Right lobe of liver (tissue), 6 donors: ENCODE measurements at regions not wholly inside any gene's neighbourhood (a gene's known extent, or its start where the extent isn't known, plus 50 kb on each side); places are given as distances from the start of the nearest gene placed in this dataset.

Source experiments
- ATAC-seq, 4 donors: fragments of 200-7000 bp; cut with Tn5 transposase; one replicate each; pipeline ENCODE4 v1.9.1; 2020; ENCODE audit warnings: mild to moderate bottlenecking in 4 of 4, moderate library complexity in 4 of 4
- DNase-seq, 3 donors: peaks; one replicate each; pipeline ENCODE4 v3.0.0-alpha.2; 2020
- H3K27ac ChIP-seq, 3 donors: fragments of 200-600 bp; one replicate each; pipeline ENCODE4 v1.8.0; 2022
- H3K27me3 ChIP-seq, 2 donors: fragments of 200-600 bp; one replicate each; pipeline ENCODE4 v1.8.0; 2022
- H3K36me3 ChIP-seq, 4 donors: fragments of 200-600 bp; sonication (generic) in 1 of 4; one replicate each; pipeline versions ENCODE4 v1.5.1 to v1.8.0; 2017 to 2022; ENCODE audit warnings: control low read depth in 1 of 4
- H3K4me1 ChIP-seq, 4 donors: fragments of 200-600 bp; sonication (generic) in 1 of 4; one replicate each; pipeline versions ENCODE4 v1.5.1 to v1.8.0; 2017 to 2022; ENCODE audit warnings: control low read depth in 1 of 4
- H3K4me3 ChIP-seq, 3 donors: fragments of 200-600 bp; one replicate each; pipeline ENCODE4 v1.8.0; 2022
- H3K9me3 ChIP-seq, 4 donors: fragments of 200-600 bp; sonication (generic) in 1 of 4; one replicate each; pipeline versions ENCODE4 v1.5.1 to v1.8.0; 2017 to 2022; ENCODE audit warnings: control low read depth in 1 of 4
- POLR2A ChIP-seq: fragments of 450-650 bp; IDR thresholded peaks from one replicate; pipeline ENCODE4 v1.6.1; 2017; ENCODE audit warnings: antibody characterized with exemption, mild to moderate bottlenecking
- WGBS: methylation state at CpG from one replicate; pipeline ENCODE4 v1.1.6; 2018; ENCODE audit warnings: low coverage, low lambda C conversion rate; ENCODE audit not compliant: insufficient coverage; ENCODE audit errors: missing lambda C conversion rate; 5-methylcytosine and 5-hydroxymethylcytosine counted together
- intact Hi-C, 2 donors: fragments of 100-400 bp; cut with DNase I; formaldehyde crosslinking; loops; one replicate each; pipeline versions ENCODE4 v1.11.2 to v1.14.1; 2022
- TF ChIP-seq, protein P1 (sequence below), 4 donors: fragments of 200-600 bp in 3 of 4; fragments of 450-650 bp in 1 of 4; IDR thresholded peaks; one replicate each; pipeline versions ENCODE4 v1.5.1 to v1.8.0; 2016 to 2022; ENCODE audit warnings: antibody characterized with exemption in 4 of 4, mild to moderate bottlenecking in 2 of 4
- donor health status: DM: no; HTN: yes; CAD: no.
- donor health status: DM: no; HTN: no; CAD: no.
- donor health status: DM: no; HTN: no; CAD: no.
- donor health status: DM: no; HTN: yes; CAD: no.
- donor health status: DM: no; HTN: yes; CAD: no.

DNA sequence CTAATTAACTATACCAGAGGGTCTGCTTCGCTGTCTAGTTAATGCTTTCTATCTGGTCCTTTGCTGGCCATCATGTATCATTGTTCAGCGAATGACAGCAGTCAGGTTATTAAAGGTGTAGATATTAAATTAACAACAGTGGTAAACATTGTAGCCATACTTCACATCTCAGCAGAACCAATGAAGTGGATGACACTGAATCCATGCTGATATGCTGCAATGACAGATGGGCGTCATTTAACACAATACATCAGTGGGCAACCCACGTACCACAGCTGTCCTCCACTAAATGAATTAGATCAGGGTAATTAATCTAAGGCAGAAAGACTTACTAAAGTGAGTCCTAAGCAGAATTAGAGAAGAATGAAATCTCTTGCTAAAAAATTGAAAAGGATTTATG lies 767.2 kb downstream of the NXPH1 start:
- H3K36me3 ChIP-seq: no peaks in the 10 kb centered on the region
- peaks cover 0 to 5% of the 10 kb centered on the region in 2 donors for H3K27me3 ChIP-seq
- no peak for DNase-seq
- H3K4me1 ChIP-seq: no peaks in the 10 kb centered on the region
- H3K27ac ChIP-seq: no peak overlapping the region
- no peak overlapping the region for H3K4me3 ChIP-seq
- WGBS: 63% methylated on average over 4 of the region's 4 CpGs
- intact Hi-C loops: no loop called here
- no peaks in the 10 kb centered on the region for H3K9me3 ChIP-seq
- TF ChIP-seq POLR2A: no peak
- TF ChIP-seq, protein P1, sequence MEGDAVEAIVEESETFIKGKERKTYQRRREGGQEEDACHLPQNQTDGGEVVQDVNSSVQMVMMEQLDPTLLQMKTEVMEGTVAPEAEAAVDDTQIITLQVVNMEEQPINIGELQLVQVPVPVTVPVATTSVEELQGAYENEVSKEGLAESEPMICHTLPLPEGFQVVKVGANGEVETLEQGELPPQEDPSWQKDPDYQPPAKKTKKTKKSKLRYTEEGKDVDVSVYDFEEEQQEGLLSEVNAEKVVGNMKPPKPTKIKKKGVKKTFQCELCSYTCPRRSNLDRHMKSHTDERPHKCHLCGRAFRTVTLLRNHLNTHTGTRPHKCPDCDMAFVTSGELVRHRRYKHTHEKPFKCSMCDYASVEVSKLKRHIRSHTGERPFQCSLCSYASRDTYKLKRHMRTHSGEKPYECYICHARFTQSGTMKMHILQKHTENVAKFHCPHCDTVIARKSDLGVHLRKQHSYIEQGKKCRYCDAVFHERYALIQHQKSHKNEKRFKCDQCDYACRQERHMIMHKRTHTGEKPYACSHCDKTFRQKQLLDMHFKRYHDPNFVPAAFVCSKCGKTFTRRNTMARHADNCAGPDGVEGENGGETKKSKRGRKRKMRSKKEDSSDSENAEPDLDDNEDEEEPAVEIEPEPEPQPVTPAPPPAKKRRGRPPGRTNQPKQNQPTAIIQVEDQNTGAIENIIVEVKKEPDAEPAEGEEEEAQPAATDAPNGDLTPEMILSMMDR (IDR thresholded peaks at IDR 0.05): no peak
- no peak for ATAC-seq

DNA sequence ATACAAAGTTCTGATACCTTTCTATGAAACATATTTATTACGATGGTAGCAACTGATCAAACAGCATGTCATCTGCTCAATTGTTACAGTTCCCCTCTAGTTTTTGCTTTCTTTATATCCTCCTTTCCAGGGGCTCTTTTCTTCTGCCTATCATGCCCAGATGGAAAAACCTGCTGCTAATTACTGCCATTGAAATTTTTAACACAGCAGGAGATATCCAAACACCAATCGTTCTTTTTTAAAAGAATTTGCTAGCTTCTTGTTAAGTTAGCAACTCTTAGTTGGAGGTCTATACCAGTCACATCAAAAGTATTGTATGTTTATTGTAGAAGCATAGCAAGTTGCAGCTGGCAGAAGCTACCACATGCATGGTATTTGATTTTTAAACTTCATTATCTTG lies 768.5 kb downstream of the NXPH1 start:
- intact Hi-C loops: no loop called here
- peaks cover 0 to 5% of the 10 kb centered on the region in 2 donors for H3K27me3 ChIP-seq
- no peaks in the 10 kb centered on the region for H3K4me1 ChIP-seq
- no peaks in the 10 kb centered on the region for H3K36me3 ChIP-seq
- H3K27ac ChIP-seq: no peak overlapping the region
- H3K4me3 ChIP-seq: no peak overlapping the region
- TF ChIP-seq, protein P1 (IDR thresholded peaks at IDR 0.05): no peak
- no peak for TF ChIP-seq POLR2A
- no peak for ATAC-seq
- 36% methylated on average over 2 of the region's 2 CpGs for WGBS
- no peak for DNase-seq
- no peaks in the 10 kb centered on the region for H3K9me3 ChIP-seq

DNA sequence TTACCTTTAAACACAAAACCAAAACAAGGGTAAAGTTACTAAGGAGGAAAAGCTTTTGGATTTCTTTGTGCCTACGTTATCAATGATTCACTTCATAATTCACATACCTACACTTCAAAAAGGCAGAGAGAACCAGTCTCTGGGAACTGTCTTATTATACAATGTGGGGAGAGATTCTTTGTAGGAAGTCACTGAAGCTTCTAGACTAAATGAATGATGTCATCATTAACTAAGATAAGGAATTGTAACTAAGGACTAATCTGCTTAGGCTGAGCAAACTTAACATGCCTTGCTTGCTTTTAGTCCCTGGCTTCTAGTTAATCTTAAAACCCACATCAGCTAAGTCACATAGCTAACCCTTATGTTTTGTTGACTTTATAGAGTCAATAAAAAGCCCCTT lies 771.2 kb downstream of the NXPH1 start:
- Histone ChIP-seq H3K4me1 (no peaks in the 10 kb centered on the region), H3K9me3 (no peaks in the 10 kb centered on the region), H3K27me3 (peaks cover 0 to 8% of the 10 kb centered on the region in 2 donors), H3K36me3 (no peaks in the 10 kb centered on the region), H3K4me3 (no peak overlapping the region), H3K27ac (no peak overlapping the region)
- no peak for DNase-seq
- 19% methylated on average over 1 of the region's 1 CpG for WGBS
- no peak for TF ChIP-seq POLR2A
- TF ChIP-seq, protein P1 (IDR thresholded peaks at IDR 0.05): no peak
- intact Hi-C loops: no loop called here
- no peak for ATAC-seq

DNA sequence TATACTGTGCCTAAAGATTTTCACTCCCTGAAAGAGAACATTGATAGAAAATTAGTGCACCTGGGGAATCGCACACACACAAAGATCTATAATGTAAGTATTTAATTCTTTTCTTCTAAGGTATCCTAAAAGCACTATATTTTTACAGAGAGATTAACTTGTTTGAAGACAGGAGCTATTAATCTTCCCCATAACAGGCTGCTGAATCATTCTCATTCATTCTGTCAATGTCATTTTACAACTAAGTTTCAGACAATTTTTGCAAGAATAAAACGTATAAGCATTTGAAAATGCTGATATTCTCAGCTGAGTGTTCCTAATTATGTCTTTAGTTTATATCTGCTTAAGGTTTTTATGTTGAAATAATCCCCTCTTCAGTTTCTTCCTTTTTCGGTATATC lies 776.7 kb downstream of the NXPH1 start:
- no peaks in the 10 kb centered on the region for H3K9me3 ChIP-seq
- DNase-seq (no peak), ATAC-seq (no peak)
- H3K4me1 ChIP-seq: no peaks in the 10 kb centered on the region
- H3K27ac ChIP-seq: no peak overlapping the region
- peaks cover 0 to 3% of the 10 kb centered on the region in 2 donors for H3K27me3 ChIP-seq
- no peak for TF ChIP-seq POLR2A
- TF ChIP-seq, protein P1 (IDR thresholded peaks at IDR 0.05): no peak
- intact Hi-C loops: no loop called here
- WGBS: 58% methylated on average over 3 of the region's 3 CpGs
- H3K36me3 ChIP-seq: no peaks in the 10 kb centered on the region
- no peak overlapping the region for H3K4me3 ChIP-seq

DNA sequence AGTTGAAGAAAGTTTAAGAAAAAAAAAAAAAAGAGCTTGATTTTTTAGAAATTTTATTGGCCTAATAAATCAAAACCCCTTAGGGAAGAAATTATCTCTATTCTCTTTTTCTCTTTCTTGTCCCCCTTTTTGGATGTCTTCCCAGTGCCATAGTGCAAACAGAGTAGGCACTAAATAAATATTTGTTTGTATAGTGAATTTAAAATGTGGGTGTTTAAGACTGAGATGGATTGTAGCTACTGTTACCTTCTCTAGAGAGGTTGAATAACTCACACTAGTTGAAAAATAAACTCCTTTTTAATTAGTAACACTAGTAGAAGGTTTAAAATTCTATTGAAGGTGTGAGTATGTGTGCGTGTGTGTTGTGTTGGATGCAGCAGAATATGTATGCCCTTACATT lies 783.8 kb downstream of the NXPH1 start:
- Histone ChIP-seq H3K27me3 (no peaks in the 10 kb centered on the region), H3K36me3 (no peaks in the 10 kb centered on the region), H3K4me1 (no peaks in the 10 kb centered on the region), H3K27ac (no peak overlapping the region), H3K4me3 (no peak overlapping the region), H3K9me3 (no peaks in the 10 kb centered on the region)
- WGBS: 48% methylated on average over 1 of the region's 1 CpG
- intact Hi-C loops: no loop called here
- DNase-seq: no peak
- ATAC-seq: no peak
- TF ChIP-seq, protein P1 (IDR thresholded peaks at IDR 0.05): no peak
- TF ChIP-seq POLR2A: no peak
